ENCODE measurements at regions not wholly inside any gene's neighbourhood (a gene's known extent, or its start where the extent isn't known, plus 50 kb on each side); places are given as distances from the start of the nearest gene placed in this dataset.

GRCh38 chr5:120297616-120298015, 166.5 kb upstream of the PRR16 start:
- Histone ChIP-seq H3K4me1 (ENCODE audit: insufficient read depth, low read length) (no peaks in the 10 kb centered on the region), H3K4me3 (ENCODE audit: low read depth in 1 of 2, low read length in 2 of 2) (no peak overlapping the region), H4K20me1 (ENCODE audit: insufficient read depth, low read length) (no peaks in the 10 kb centered on the region), H3K9ac (ENCODE audit: low read depth, low read length) (no peak overlapping the region), H3K27me3 (ENCODE audit: insufficient read depth, low read length, poor library complexity) (no peaks in the 10 kb centered on the region), H3K9me3 (ENCODE audit: insufficient read depth, low read length, severe bottlenecking) (no peaks in the 10 kb centered on the region), H3K79me2 (ENCODE audit: insufficient read depth, low read length) (no peaks in the 10 kb centered on the region), H2AFZ (ENCODE audit: low read depth, low read length) (no peak overlapping the region), H3K36me3 (ENCODE audit: insufficient read depth, low read length) (no peaks in the 10 kb centered on the region), H3K4me2 (ENCODE audit: insufficient read depth, low read length) (no peak overlapping the region), H3K27ac (ENCODE audit: low read length) (no peak overlapping the region)
- DNase-seq = no peak
- TF ChIP-seq EZH2 (IDR thresholded peaks at IDR 0.05; ENCODE audit: borderline replicate concordance, low read depth, low read length, severe bottlenecking) = no peak
- no peak for TF ChIP-seq CTCF (IDR thresholded peaks at IDR 0.05; ENCODE audit: borderline replicate concordance, extremely low read depth, low read length, poor library complexity, severe bottlenecking)
- ATAC-seq (ENCODE audit: insufficient read depth, low read depth) = no peak

- Histone ChIP-seq H3K4me1 (ENCODE audit: insufficient read depth, low read length) (no peaks in the 10 kb centered on the region), H3K36me3 (ENCODE audit: insufficient read depth, low read length) (no peaks in the 10 kb centered on the region), H3K27ac (ENCODE audit: low read length) (no peak overlapping the region), H3K27me3 (ENCODE audit: insufficient read depth, low read length, poor library complexity) (no peaks in the 10 kb centered on the region), H3K4me2 (ENCODE audit: insufficient read depth, low read length) (no peak overlapping the region), H3K9me3 (ENCODE audit: insufficient read depth, low read length, severe bottlenecking) (no peaks in the 10 kb centered on the region), H4K20me1 (ENCODE audit: insufficient read depth, low read length) (no peaks in the 10 kb centered on the region), H3K9ac (ENCODE audit: low read depth, low read length) (no peak overlapping the region), H3K4me3 (ENCODE audit: low read depth in 1 of 2, low read length in 2 of 2) (no peak overlapping the region), H3K79me2 (ENCODE audit: insufficient read depth, low read length) (no peaks in the 10 kb centered on the region), H2AFZ (ENCODE audit: low read depth, low read length) (no peak overlapping the region)
- no peak for ATAC-seq (ENCODE audit: insufficient read depth, low read depth)
- DNase-seq = no peak
- TF ChIP-seq CTCF (IDR thresholded peaks at IDR 0.05; ENCODE audit: borderline replicate concordance, extremely low read depth, low read length, poor library complexity, severe bottlenecking) = no peak
- no peak for TF ChIP-seq EZH2 (IDR thresholded peaks at IDR 0.05; ENCODE audit: borderline replicate concordance, low read depth, low read length, severe bottlenecking)
These were observed 165.1 kb upstream of the PRR16 start for GRCh38 chr5:120298981-120299380.

- H4K20me1 ChIP-seq (ENCODE audit: insufficient read depth, low read length) = no peaks in the 10 kb centered on the region
- no peak for DNase-seq
- no peak overlapping the region for H3K27ac ChIP-seq (ENCODE audit: low read length)
- H2AFZ ChIP-seq (ENCODE audit: low read depth, low read length) = no peak overlapping the region
- H3K9ac ChIP-seq (ENCODE audit: low read depth, low read length) = no peak overlapping the region
- no peaks in the 10 kb centered on the region for H3K79me2 ChIP-seq (ENCODE audit: insufficient read depth, low read length)
- no peak overlapping the region for H3K4me2 ChIP-seq (ENCODE audit: insufficient read depth, low read length)
- no peaks in the 10 kb centered on the region for H3K36me3 ChIP-seq (ENCODE audit: insufficient read depth, low read length)
- H3K9me3 ChIP-seq (ENCODE audit: insufficient read depth, low read length, severe bottlenecking) = no peaks in the 10 kb centered on the region
- no peak overlapping the region for H3K4me3 ChIP-seq (ENCODE audit: low read depth in 1 of 2, low read length in 2 of 2)
- H3K27me3 ChIP-seq (ENCODE audit: insufficient read depth, low read length, poor library complexity) = no peaks in the 10 kb centered on the region
- no peak for TF ChIP-seq CTCF (IDR thresholded peaks at IDR 0.05; ENCODE audit: borderline replicate concordance, extremely low read depth, low read length, poor library complexity, severe bottlenecking)
- TF ChIP-seq EZH2 (IDR thresholded peaks at IDR 0.05; ENCODE audit: borderline replicate concordance, low read depth, low read length, severe bottlenecking) = no peak
- no peaks in the 10 kb centered on the region for H3K4me1 ChIP-seq (ENCODE audit: insufficient read depth, low read length)
- ATAC-seq (ENCODE audit: insufficient read depth, low read depth) = no peak
These were observed 159.4 kb upstream of the PRR16 start for GRCh38 chr5:120304663-120305062.

GRCh38 chr5:120306303-120306702, 157.8 kb upstream of the PRR16 start:
- TF ChIP-seq EZH2 (IDR thresholded peaks at IDR 0.05; ENCODE audit: borderline replicate concordance, low read depth, low read length, severe bottlenecking) (no peak), CTCF (IDR thresholded peaks at IDR 0.05; ENCODE audit: borderline replicate concordance, extremely low read depth, low read length, poor library complexity, severe bottlenecking) (no peak)
- H3K9ac ChIP-seq (ENCODE audit: low read depth, low read length) = no peak overlapping the region
- DNase-seq = no peak
- H3K27ac ChIP-seq (ENCODE audit: low read length) = no peak overlapping the region
- no peaks in the 10 kb centered on the region for H3K27me3 ChIP-seq (ENCODE audit: insufficient read depth, low read length, poor library complexity)
- no peaks in the 10 kb centered on the region for H4K20me1 ChIP-seq (ENCODE audit: insufficient read depth, low read length)
- H3K4me1 ChIP-seq (ENCODE audit: insufficient read depth, low read length) = no peaks in the 10 kb centered on the region
- no peaks in the 10 kb centered on the region for H3K9me3 ChIP-seq (ENCODE audit: insufficient read depth, low read length, severe bottlenecking)
- no peak overlapping the region for H3K4me2 ChIP-seq (ENCODE audit: insufficient read depth, low read length)
- ATAC-seq (ENCODE audit: insufficient read depth, low read depth) = no peak
- H3K79me2 ChIP-seq (ENCODE audit: insufficient read depth, low read length) = no peaks in the 10 kb centered on the region
- H2AFZ ChIP-seq (ENCODE audit: low read depth, low read length) = no peak overlapping the region
- H3K4me3 ChIP-seq (ENCODE audit: low read depth in 1 of 2, low read length in 2 of 2) = no peak overlapping the region
- no peaks in the 10 kb centered on the region for H3K36me3 ChIP-seq (ENCODE audit: insufficient read depth, low read length)
